SK-N-SH (cell line): ENCODE measurements at regions not wholly inside any gene's neighbourhood (a gene's known extent, or its start where the extent isn't known, plus 50 kb on each side); places are given as distances from the start of the nearest gene placed in this dataset.

ENCODE experiments used
- CTCF ChIA-PET: fragments of 300-600, 350-600 bp; formaldehyde crosslinking; extraction: SDS; loops from one replicate; lab custom pipeline; 2021; lab: Yijun Ruan, JAX
- POLR2A ChIA-PET: fragments of 350-600 bp; sonication (Branson Sonifier 250); formaldehyde crosslinking; extraction: SDS; loops from one replicate; lab custom pipeline; 2020; ENCODE audit warnings: antibody characterized with exemption, inconsistent platforms; lab: Yijun Ruan, JAX
- DNase-seq: peaks from one replicate; pipeline ENCODE4 v3.0.0; 2012
- H2AFZ ChIP-seq: fragments of 200-600 bp; sonication (generic); 2 replicates; pipeline ENCODE4 v1.8.1; 2016; ENCODE audit warnings: antibody characterized with exemption, mild to moderate bottlenecking, low read depth
- H3F3A ChIP-seq: fragments of 200-600 bp; sonication (generic); replicated peaks from 2 replicates; pipeline ENCODE3; 2016; ENCODE audit warnings: antibody characterized with exemption, mild to moderate bottlenecking; ENCODE audit not compliant: insufficient read depth
- H3K27ac ChIP-seq, 2 experiments: fragments of 200-500 bp in 1 of 2; fragments of 200-600 bp in 1 of 2; sonication (Bioruptor generic) in 1 of 2; sonication (generic), shearing (Covaris generic) in 1 of 2; 2 replicates each; pipeline versions ENCODE4 v1.5.1 to v1.6.1; 2014 to 2016; ENCODE audit warnings: low read depth in 2 of 2, inconsistent platforms in 1 of 2, low read length in 1 of 2, mild to moderate bottlenecking in 1 of 2, mixed read lengths in 1 of 2
- H3K27me3 ChIP-seq: fragments of 200-600 bp; sonication (generic), shearing (Covaris generic); 2 replicates; pipeline ENCODE4 v1.6.1; 2016; ENCODE audit warnings: mixed run types; ENCODE audit not compliant: insufficient read depth
- H3K36me3 ChIP-seq, 2 experiments: fragments of 200-500 bp in 1 of 2; fragments of 200-600 bp in 1 of 2; sonication (Bioruptor generic) in 1 of 2; sonication (generic) in 1 of 2; replicated peaks in 1 of 2; 2 replicates each; pipeline versions ENCODE3 to v1.5.1; 2014 to 2016; ENCODE audit warnings: low read length in 1 of 2, mild to moderate bottlenecking in 1 of 2; ENCODE audit not compliant: insufficient read depth in 2 of 2, control insufficient read depth in 1 of 2
- H3K4me1 ChIP-seq, 2 experiments: fragments of 200-500 bp in 1 of 2; fragments of 200-600 bp in 1 of 2; sonication (Bioruptor generic) in 1 of 2; sonication (generic), shearing (Covaris generic) in 1 of 2; 2 replicates each; pipeline versions ENCODE4 v1.5.1 to v1.6.1; 2014 to 2016; ENCODE audit warnings: low read depth in 1 of 2, low read length in 1 of 2, mixed run types in 1 of 2; ENCODE audit not compliant: insufficient read depth in 2 of 2, control insufficient read depth in 1 of 2
- H3K4me2 ChIP-seq: fragments of 200-600 bp; sonication (generic), shearing (Covaris generic); 2 replicates; pipeline ENCODE4 v1.6.1; 2017; ENCODE audit warnings: mixed run types
- H3K4me3 ChIP-seq, 2 experiments: fragments of 200-500 bp in 1 of 2; fragments of 200-600 bp in 1 of 2; sonication (Bioruptor generic) in 1 of 2; sonication (generic), shearing (Covaris generic) in 1 of 2; 2 replicates each; pipeline versions ENCODE4 v1.5.1 to v1.8.1; 2014 to 2016; ENCODE audit warnings: low read depth in 2 of 2, inconsistent platforms in 1 of 2, low read length in 1 of 2, mild to moderate bottlenecking in 1 of 2, mixed read lengths in 1 of 2, moderate library complexity in 1 of 2
- H3K79me2 ChIP-seq: fragments of 200-600 bp; sonication (generic); 2 replicates; pipeline ENCODE4 v1.8.1; 2017; ENCODE audit warnings: mild to moderate bottlenecking; ENCODE audit not compliant: insufficient read depth
- H3K9ac ChIP-seq: fragments of 200-600 bp; sonication (generic); 2 replicates; pipeline ENCODE4 v1.6.1; 2017; ENCODE audit warnings: mixed run types
- H3K9me2 ChIP-seq: fragments of 200-600 bp; sonication (generic); 2 replicates; pipeline ENCODE4 v1.6.1; 2017; ENCODE audit warnings: mixed run types
- H3K9me3 ChIP-seq: fragments of 200-600 bp; sonication (generic); 2 replicates; pipeline ENCODE4 v1.6.1; 2017; ENCODE audit warnings: mixed run types, mild to moderate bottlenecking, moderate library complexity
- H4K20me1 ChIP-seq: fragments of 200-600 bp; sonication (generic); 2 replicates; pipeline ENCODE4 v1.6.1; 2017; ENCODE audit warnings: mild to moderate bottlenecking, mixed run types; ENCODE audit not compliant: insufficient read depth
- CHD2 ChIP-seq: fragments of 150-350 bp; IDR thresholded peaks from 2 replicates; pipeline ENCODE4 v1.6.1; 2018; ENCODE audit warnings: low read length; ENCODE audit not compliant: partially characterized antibody
- ELF1 ChIP-seq: IDR thresholded peaks from 2 replicates; pipeline ENCODE4 v1.4.0; 2012
- EZH2phosphoT487 ChIP-seq: fragments of 200-600 bp; sonication (generic); IDR thresholded peaks from 2 replicates; pipeline ENCODE4 v1.6.1; 2017; ENCODE audit warnings: low read depth, mixed run types, mild to moderate bottlenecking, antibody characterized with exemption, moderate library complexity, borderline replicate concordance
- FOSL2 ChIP-seq: IDR thresholded peaks from 2 replicates; pipeline ENCODE4 v1.4.0; 2012; ENCODE audit warnings: low read depth, mild to moderate bottlenecking, moderate library complexity, borderline replicate concordance
- FOXJ3 ChIP-seq: sonication (generic); formaldehyde crosslinking; IDR thresholded peaks from 2 replicates; pipeline ENCODE4 v1.5.1; 2020; ENCODE audit warnings: mild to moderate bottlenecking, missing genetic modification reagents
- FOXM1 ChIP-seq: IDR thresholded peaks from 2 replicates; pipeline ENCODE4 v1.4.0; 2012; ENCODE audit warnings: low read depth, mild to moderate bottlenecking
- JUND ChIP-seq: IDR thresholded peaks from 2 replicates; pipeline ENCODE4 v1.4.0; 2012
- MEF2A ChIP-seq: IDR thresholded peaks from 2 replicates; pipeline ENCODE4 v1.4.0; 2012; ENCODE audit warnings: low read depth, borderline replicate concordance
- MXI1 ChIP-seq: IDR thresholded peaks from 2 replicates; pipeline ENCODE4 v1.6.1; 2012; ENCODE audit warnings: mild to moderate bottlenecking, low read depth, low read length, improper control_type of control experiment
- NFIC ChIP-seq: IDR thresholded peaks from 2 replicates; pipeline ENCODE4 v1.4.0; 2012; ENCODE audit warnings: borderline replicate concordance
- NRF1 ChIP-seq: IDR thresholded peaks from 2 replicates; pipeline ENCODE4 v1.6.1; 2012; ENCODE audit warnings: low read depth, mild to moderate bottlenecking, low read length
- POLR2AphosphoS5 ChIP-seq: IDR thresholded peaks from 2 replicates; pipeline ENCODE4 v1.6.1; 2012; ENCODE audit warnings: low read depth, low read length
- RAD21 ChIP-seq: IDR thresholded peaks from 2 replicates; pipeline ENCODE4 v1.6.1; 2012; ENCODE audit warnings: mild to moderate bottlenecking, low read length
- RCOR1 ChIP-seq: fragments of 150-350 bp; IDR thresholded peaks from 2 replicates; pipeline ENCODE4 v1.6.1; 2017; ENCODE audit warnings: antibody characterized with exemption, low read length
- SIN3A ChIP-seq: IDR thresholded peaks from 2 replicates; pipeline ENCODE4 v1.6.1; 2012; ENCODE audit warnings: low read depth, mild to moderate bottlenecking, low read length, moderate library complexity, borderline replicate concordance
- SMC3 ChIP-seq: IDR thresholded peaks from 2 replicates; pipeline ENCODE4 v1.6.1; 2012; ENCODE audit warnings: low read depth, low read length, improper control_type of control experiment
- TAF1 ChIP-seq: IDR thresholded peaks from 2 replicates; pipeline ENCODE4 v1.6.1; 2012; ENCODE audit warnings: low read depth, mild to moderate bottlenecking, low read length, moderate library complexity, borderline replicate concordance
- TCF12 ChIP-seq: IDR thresholded peaks from 2 replicates; pipeline ENCODE4 v1.4.0; 2012
- WGBS: methylation state at CpG from one replicate; pipeline ENCODE4 v1.1.6; 2017; ENCODE audit warnings: low lambda C conversion rate; 5-methylcytosine and 5-hydroxymethylcytosine counted together
- TF ChIP-seq, protein P1 (sequence below): IDR thresholded peaks from 2 replicates; pipeline ENCODE4; 2012
- TF ChIP-seq, protein P2 (sequence below): fragments of 150-350 bp; IDR thresholded peaks from 2 replicates; pipeline ENCODE4 v1.6.1; 2017; ENCODE audit warnings: antibody characterized with exemption, low read length, low read depth, borderline replicate concordance
- TF ChIP-seq, protein P3 (sequence below): IDR thresholded peaks from 2 replicates; pipeline ENCODE4 v1.4.0; 2012; ENCODE audit warnings: low read depth
- TF ChIP-seq, protein P4 (sequence below): IDR thresholded peaks from 2 replicates; pipeline ENCODE4 v1.6.1; 2012; ENCODE audit warnings: mild to moderate bottlenecking, low read depth, low read length, moderate library complexity

DNA sequence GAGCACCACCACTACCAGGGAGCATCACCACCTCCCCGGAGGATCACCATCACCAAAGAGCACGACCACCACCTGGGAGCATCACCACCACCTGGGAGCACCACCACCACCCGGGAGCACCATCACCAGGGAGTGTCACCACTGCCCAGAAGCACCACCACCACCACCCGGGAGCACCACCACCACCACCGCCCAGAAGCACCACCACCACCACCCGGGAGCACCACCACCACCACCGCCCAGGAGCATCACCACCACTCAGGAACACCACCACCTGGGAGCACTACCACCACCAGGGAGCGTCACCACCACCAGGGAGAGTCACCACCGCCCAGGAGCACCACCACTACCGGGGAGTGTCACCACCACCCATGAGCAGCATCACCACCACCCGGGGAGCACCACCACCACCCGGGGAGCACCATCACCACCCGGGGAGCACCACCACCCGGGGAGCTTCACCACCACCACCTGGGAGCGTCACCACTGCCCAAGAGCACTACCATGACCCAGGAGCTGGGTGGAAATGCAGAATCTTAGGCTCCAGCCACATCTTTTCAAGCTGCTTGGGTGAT lies 237.3 kb downstream of the SOD2 start:
- Histone ChIP-seq H3K9me2 (no peaks in the 10 kb centered on the region), H3K4me2 (no peak overlapping the region), H3K79me2 (no peaks in the 10 kb centered on the region), H3K9ac (no peak overlapping the region), H3K9me3 (no peaks in the 10 kb centered on the region), H3K4me3 (no peak overlapping the region), H3K4me1 (no peaks in the 10 kb centered on the region), H2AFZ (no peak overlapping the region), H3K27me3 (no peaks in the 10 kb centered on the region; the same call in 1 of the 2 replicates), H4K20me1 (no peaks in the 10 kb centered on the region), H3K36me3 (no peaks in the 10 kb centered on the region), H3F3A (no peaks in the 10 kb centered on the region), H3K27ac (no peak overlapping the region)
- TF ChIP-seq SIN3A (no peak), RAD21 (no peak), MXI1 (no peak), FOSL2 (no peak), NFIC (no peak), MEF2A (no peak), JUND (no peak)
- TF ChIP-seq, protein P1, sequence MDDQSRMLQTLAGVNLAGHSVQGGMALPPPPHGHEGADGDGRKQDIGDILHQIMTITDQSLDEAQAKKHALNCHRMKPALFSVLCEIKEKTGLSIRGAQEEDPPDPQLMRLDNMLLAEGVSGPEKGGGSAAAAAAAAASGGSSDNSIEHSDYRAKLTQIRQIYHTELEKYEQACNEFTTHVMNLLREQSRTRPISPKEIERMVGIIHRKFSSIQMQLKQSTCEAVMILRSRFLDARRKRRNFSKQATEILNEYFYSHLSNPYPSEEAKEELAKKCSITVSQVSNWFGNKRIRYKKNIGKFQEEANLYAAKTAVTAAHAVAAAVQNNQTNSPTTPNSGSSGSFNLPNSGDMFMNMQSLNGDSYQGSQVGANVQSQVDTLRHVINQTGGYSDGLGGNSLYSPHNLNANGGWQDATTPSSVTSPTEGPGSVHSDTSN: no peak
- TF ChIP-seq, protein P2, sequence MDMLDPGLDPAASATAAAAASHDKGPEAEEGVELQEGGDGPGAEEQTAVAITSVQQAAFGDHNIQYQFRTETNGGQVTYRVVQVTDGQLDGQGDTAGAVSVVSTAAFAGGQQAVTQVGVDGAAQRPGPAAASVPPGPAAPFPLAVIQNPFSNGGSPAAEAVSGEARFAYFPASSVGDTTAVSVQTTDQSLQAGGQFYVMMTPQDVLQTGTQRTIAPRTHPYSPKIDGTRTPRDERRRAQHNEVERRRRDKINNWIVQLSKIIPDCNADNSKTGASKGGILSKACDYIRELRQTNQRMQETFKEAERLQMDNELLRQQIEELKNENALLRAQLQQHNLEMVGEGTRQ: no peak
- TF ChIP-seq, protein P3, sequence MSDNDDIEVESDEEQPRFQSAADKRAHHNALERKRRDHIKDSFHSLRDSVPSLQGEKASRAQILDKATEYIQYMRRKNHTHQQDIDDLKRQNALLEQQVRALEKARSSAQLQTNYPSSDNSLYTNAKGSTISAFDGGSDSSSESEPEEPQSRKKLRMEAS: no peak
- no peak for DNase-seq
- ChIA-PET POLR2A (no interaction called here), CTCF (interaction anchor here (1.0 to 1.3 kb wide), 2 partner anchors 8 to 330 kb away, joined by 3 to 6 read pairs; no protein-coding TSS in a partner anchor)
- 4% methylated on average over 5 of the region's 15 CpGs for WGBS

DNA sequence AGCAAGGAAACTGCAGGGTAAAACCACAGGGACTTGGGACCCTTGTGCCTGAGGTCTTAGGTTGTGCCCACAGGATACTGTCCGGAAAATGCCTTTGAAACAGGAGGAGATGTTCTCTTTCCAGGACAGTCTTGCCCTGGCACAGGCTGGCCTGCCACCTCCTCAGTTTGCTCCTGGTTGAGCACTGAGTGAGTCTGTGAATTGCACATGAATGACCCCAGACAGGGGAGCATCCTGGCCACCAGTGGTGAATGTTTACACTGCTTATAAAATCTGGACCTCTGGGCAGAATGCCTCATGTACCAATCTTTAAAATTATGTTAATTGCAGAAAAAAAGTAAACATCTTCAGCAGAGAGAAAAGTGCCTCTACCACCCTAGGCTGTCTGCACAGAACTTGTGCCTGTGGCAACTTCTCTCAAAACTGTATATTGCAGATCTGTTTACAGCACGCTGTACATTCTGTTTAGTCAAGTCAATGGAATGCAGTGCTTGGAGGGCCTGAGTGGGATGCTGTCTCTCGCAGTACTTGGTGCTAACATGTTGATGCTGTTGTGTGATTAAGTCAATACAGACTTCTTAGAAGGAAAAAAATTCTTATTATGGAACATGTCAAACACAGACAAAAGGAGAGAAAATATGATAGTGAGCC lies 242.1 kb downstream of the SOD2 start:
- WGBS: 9% methylated on average over 3 of the region's 3 CpGs
- Histone ChIP-seq H3K27me3 (peaks cover 12% of the 10 kb centered on the region), H2AFZ (no peak overlapping the region), H3K79me2 (no peaks in the 10 kb centered on the region), H3K27ac (no peak overlapping the region), H3K9me2 (no peaks in the 10 kb centered on the region), H3K4me2 (no peak overlapping the region), H3K36me3 (no peaks in the 10 kb centered on the region), H3K9ac (no peak overlapping the region), H3F3A (no peaks in the 10 kb centered on the region), H3K9me3 (no peaks in the 10 kb centered on the region), H3K4me1 (no peaks in the 10 kb centered on the region), H4K20me1 (no peaks in the 10 kb centered on the region), H3K4me3 (no peak overlapping the region)
- ChIA-PET CTCF (no interaction called here), POLR2A (no interaction called here)
- no peak for TF ChIP-seq FOXM1
- no peak for TF ChIP-seq RCOR1
- no peak for TF ChIP-seq EZH2phosphoT487
- no peak for TF ChIP-seq ELF1
- TF ChIP-seq RAD21: no peak
- TF ChIP-seq NRF1: no peak
- TF ChIP-seq, protein P4, sequence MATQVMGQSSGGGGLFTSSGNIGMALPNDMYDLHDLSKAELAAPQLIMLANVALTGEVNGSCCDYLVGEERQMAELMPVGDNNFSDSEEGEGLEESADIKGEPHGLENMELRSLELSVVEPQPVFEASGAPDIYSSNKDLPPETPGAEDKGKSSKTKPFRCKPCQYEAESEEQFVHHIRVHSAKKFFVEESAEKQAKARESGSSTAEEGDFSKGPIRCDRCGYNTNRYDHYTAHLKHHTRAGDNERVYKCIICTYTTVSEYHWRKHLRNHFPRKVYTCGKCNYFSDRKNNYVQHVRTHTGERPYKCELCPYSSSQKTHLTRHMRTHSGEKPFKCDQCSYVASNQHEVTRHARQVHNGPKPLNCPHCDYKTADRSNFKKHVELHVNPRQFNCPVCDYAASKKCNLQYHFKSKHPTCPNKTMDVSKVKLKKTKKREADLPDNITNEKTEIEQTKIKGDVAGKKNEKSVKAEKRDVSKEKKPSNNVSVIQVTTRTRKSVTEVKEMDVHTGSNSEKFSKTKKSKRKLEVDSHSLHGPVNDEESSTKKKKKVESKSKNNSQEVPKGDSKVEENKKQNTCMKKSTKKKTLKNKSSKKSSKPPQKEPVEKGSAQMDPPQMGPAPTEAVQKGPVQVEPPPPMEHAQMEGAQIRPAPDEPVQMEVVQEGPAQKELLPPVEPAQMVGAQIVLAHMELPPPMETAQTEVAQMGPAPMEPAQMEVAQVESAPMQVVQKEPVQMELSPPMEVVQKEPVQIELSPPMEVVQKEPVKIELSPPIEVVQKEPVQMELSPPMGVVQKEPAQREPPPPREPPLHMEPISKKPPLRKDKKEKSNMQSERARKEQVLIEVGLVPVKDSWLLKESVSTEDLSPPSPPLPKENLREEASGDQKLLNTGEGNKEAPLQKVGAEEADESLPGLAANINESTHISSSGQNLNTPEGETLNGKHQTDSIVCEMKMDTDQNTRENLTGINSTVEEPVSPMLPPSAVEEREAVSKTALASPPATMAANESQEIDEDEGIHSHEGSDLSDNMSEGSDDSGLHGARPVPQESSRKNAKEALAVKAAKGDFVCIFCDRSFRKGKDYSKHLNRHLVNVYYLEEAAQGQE: no peak
- TF ChIP-seq CHD2: no peak
- no peak for TF ChIP-seq POLR2AphosphoS5
- TF ChIP-seq TAF1: no peak
- TF ChIP-seq MEF2A: no peak
- TF ChIP-seq FOXJ3 (CRISPR knock-in tag): no peak
- no peak for TF ChIP-seq TCF12
- TF ChIP-seq, protein P1: no peak
- TF ChIP-seq SMC3: no peak
- DNase-seq: no peak
